ENCODE measurements at regions not wholly inside any gene's neighbourhood (a gene's known extent, or its start where the extent isn't known, plus 50 kb on each side); places are given as distances from the start of the nearest gene placed in this dataset.

DNA sequence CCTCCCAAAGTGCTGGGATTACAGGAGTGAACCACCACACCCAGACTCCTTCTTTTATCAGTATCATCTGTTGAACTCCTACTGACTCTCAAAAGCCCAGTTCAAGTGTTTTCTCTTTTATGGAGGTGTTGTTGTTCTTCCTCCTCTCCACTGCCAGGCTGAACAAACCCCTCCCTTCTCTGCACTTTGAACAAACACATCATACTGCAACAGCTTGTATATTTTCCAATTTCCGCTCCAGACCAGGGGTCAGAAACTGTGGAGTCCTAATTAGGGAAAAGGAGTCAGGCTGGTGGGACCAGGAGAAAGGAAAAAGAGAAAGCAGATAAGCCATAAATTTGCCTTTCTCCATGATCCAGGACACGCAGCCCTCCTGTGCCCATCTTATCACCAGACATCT is 148.1 kb upstream of the HMHB1 start:
- no peaks in the 10 kb centered on the region for H3K9me1 ChIP-seq (ENCODE audit: control insufficient read depth, extremely low read depth, insufficient read depth, low read length)
- H3K9me3 ChIP-seq (ENCODE audit: control insufficient read depth, low read depth, low read length): no peaks in the 10 kb centered on the region
- no peak overlapping the region for H3K4me3 ChIP-seq (ENCODE audit: control insufficient read depth in 2 of 3, extremely low read depth in 1 of 3, insufficient read depth in 2 of 3, low read depth in 1 of 3, low read length in 3 of 3)
- no peaks in the 10 kb centered on the region for H4K20me1 ChIP-seq (ENCODE audit: control insufficient read depth, extremely low read depth, insufficient read depth, low read length)
- no peaks in the 10 kb centered on the region for H3K79me2 ChIP-seq (ENCODE audit: control insufficient read depth, insufficient read depth, low read length)
- dilution Hi-C loops (cut with MboI; ENCODE audit: extremely low pct_ligation_motif_present, low sequenced_read_pairs): no loop called here
- TF ChIP-seq, protein P1, sequence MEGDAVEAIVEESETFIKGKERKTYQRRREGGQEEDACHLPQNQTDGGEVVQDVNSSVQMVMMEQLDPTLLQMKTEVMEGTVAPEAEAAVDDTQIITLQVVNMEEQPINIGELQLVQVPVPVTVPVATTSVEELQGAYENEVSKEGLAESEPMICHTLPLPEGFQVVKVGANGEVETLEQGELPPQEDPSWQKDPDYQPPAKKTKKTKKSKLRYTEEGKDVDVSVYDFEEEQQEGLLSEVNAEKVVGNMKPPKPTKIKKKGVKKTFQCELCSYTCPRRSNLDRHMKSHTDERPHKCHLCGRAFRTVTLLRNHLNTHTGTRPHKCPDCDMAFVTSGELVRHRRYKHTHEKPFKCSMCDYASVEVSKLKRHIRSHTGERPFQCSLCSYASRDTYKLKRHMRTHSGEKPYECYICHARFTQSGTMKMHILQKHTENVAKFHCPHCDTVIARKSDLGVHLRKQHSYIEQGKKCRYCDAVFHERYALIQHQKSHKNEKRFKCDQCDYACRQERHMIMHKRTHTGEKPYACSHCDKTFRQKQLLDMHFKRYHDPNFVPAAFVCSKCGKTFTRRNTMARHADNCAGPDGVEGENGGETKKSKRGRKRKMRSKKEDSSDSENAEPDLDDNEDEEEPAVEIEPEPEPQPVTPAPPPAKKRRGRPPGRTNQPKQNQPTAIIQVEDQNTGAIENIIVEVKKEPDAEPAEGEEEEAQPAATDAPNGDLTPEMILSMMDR (optimal IDR thresholded peaks at IDR 0.05 in 1 of 3, IDR thresholded peaks at IDR 0.05 in 1 of 3, conservative IDR thresholded peaks at IDR 0.05 in 1 of 3; ENCODE audit: extremely low read depth in 1 of 3, insufficient read depth in 2 of 3, low read length in 3 of 3): no peak
- TF ChIP-seq EZH2 (IDR thresholded peaks at IDR 0.05; ENCODE audit: low read length): no peak
- no peak for DNase-seq (ENCODE audit: low read depth, low spot score)
- no peak overlapping the region for H3K27ac ChIP-seq (ENCODE audit: control insufficient read depth, insufficient read depth, low read length)
- no peak overlapping the region for H3K9ac ChIP-seq (ENCODE audit: control insufficient read depth, extremely low read depth, insufficient read depth, low read length)
- no peaks in the 10 kb centered on the region for H3K27me3 ChIP-seq (ENCODE audit: control insufficient read depth, extremely low read depth, insufficient read depth, low read length)
- no peaks in the 10 kb centered on the region for H3K4me1 ChIP-seq (ENCODE audit: control insufficient read depth, extremely low read depth, insufficient read depth, low read length)
- no peak overlapping the region for H3K4me2 ChIP-seq (ENCODE audit: control insufficient read depth, extremely low read depth, insufficient read depth, low read depth, low read length)
- FAIRE-seq: no peak
- no peaks in the 10 kb centered on the region for H3K36me3 ChIP-seq (ENCODE audit: control insufficient read depth in 2 of 2, extremely low read depth in 1 of 2, insufficient read depth in 2 of 2, low read length in 2 of 2)
- no peak overlapping the region for H2AFZ ChIP-seq (ENCODE audit: control insufficient read depth, low read length)

DNA sequence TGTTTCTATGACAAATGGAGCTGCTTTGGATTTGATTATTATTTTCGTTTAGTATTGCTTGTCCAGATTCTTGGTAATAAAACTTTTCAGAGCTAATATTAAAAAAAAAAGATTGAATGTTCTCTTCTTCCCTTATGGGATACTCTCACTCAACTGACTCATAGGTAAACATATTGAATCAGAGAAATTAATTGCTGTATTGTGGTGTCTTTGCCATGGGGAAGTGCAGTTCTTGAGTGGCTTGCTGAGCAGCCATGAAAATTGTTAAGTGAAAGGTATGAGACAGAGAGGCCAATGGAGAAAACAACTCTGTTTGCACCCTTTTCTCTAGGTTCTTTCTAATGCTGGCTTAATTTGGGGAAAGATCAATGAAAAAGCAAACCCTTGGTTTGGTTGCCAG is 149.9 kb upstream of the HMHB1 start:
- Histone ChIP-seq H4K20me1 (ENCODE audit: control insufficient read depth, extremely low read depth, insufficient read depth, low read length) (no peaks in the 10 kb centered on the region), H3K9me1 (ENCODE audit: control insufficient read depth, extremely low read depth, insufficient read depth, low read length) (no peaks in the 10 kb centered on the region), H3K4me2 (ENCODE audit: control insufficient read depth, extremely low read depth, insufficient read depth, low read depth, low read length) (no peak overlapping the region), H3K36me3 (ENCODE audit: control insufficient read depth in 2 of 2, extremely low read depth in 1 of 2, insufficient read depth in 2 of 2, low read length in 2 of 2) (no peaks in the 10 kb centered on the region), H3K27me3 (ENCODE audit: control insufficient read depth, extremely low read depth, insufficient read depth, low read length) (no peaks in the 10 kb centered on the region), H3K79me2 (ENCODE audit: control insufficient read depth, insufficient read depth, low read length) (no peaks in the 10 kb centered on the region), H3K4me3 (ENCODE audit: control insufficient read depth in 2 of 3, extremely low read depth in 1 of 3, insufficient read depth in 2 of 3, low read depth in 1 of 3, low read length in 3 of 3) (no peak overlapping the region), H3K4me1 (ENCODE audit: control insufficient read depth, extremely low read depth, insufficient read depth, low read length) (no peaks in the 10 kb centered on the region), H3K9me3 (ENCODE audit: control insufficient read depth, low read depth, low read length) (no peaks in the 10 kb centered on the region), H3K9ac (ENCODE audit: control insufficient read depth, extremely low read depth, insufficient read depth, low read length) (no peak overlapping the region), H2AFZ (ENCODE audit: control insufficient read depth, low read length) (no peak overlapping the region), H3K27ac (ENCODE audit: control insufficient read depth, insufficient read depth, low read length) (no peak overlapping the region)
- dilution Hi-C loops (cut with MboI; ENCODE audit: extremely low pct_ligation_motif_present, low sequenced_read_pairs): no loop called here
- DNase-seq (ENCODE audit: low read depth, low spot score) (no peak), FAIRE-seq (no peak)
- TF ChIP-seq, protein P1 (optimal IDR thresholded peaks at IDR 0.05 in 1 of 3, IDR thresholded peaks at IDR 0.05 in 1 of 3, conservative IDR thresholded peaks at IDR 0.05 in 1 of 3; ENCODE audit: extremely low read depth in 1 of 3, insufficient read depth in 2 of 3, low read length in 3 of 3): no peak
- TF ChIP-seq EZH2 (IDR thresholded peaks at IDR 0.05; ENCODE audit: low read length): no peak
